Ascending aorta (tissue), 2 donors: ENCODE measurements at regions not wholly inside any gene's neighbourhood (a gene's known extent, or its start where the extent isn't known, plus 50 kb on each side); places are given as distances from the start of the nearest gene placed in this dataset.
A peak's percentile ranks its signal among the peaks of the same experiment; 100 is the strongest.

ENCODE experiments used
- DNase-seq, 2 donors: peaks; one replicate each; pipeline ENCODE4 v3.0.0-alpha.2; 2019; ENCODE audit warnings: low spot score in 2 of 2
- H3K27ac ChIP-seq, 2 donors: fragments of 200-600 bp; sonication (generic); one replicate each; pipeline ENCODE4 v1.5.1; 2016 to 2017; ENCODE audit warnings: mild to moderate bottlenecking in 1 of 2
- H3K27me3 ChIP-seq: fragments of 200-600 bp; sonication (generic); one replicate; pipeline ENCODE4 v1.5.1; 2017
- H3K36me3 ChIP-seq, 2 donors: fragments of 200-600 bp; sonication (generic); one replicate each; pipeline ENCODE4 v1.5.1; 2016
- H3K4me1 ChIP-seq, 2 donors: fragments of 200-600 bp; sonication (generic); one replicate each; pipeline ENCODE4 v1.5.1; 2016 to 2017; ENCODE audit warnings: mild to moderate bottlenecking in 1 of 2
- H3K4me3 ChIP-seq, 2 donors: fragments of 200-600 bp; sonication (generic); one replicate each; pipeline ENCODE4 v1.5.1; 2016 to 2017; ENCODE audit warnings: mild to moderate bottlenecking in 1 of 2
- H3K9me3 ChIP-seq, 2 donors: fragments of 200-600 bp; sonication (generic); one replicate each; pipeline ENCODE4 v1.5.1; 2016
- CTCF ChIP-seq, 3 experiments: fragments of 200-600 bp in 2 of 3; fragments of 450-650 bp in 1 of 3; sonication (generic) in 2 of 3; IDR thresholded peaks; one replicate each; pipeline ENCODE4 v1.5.1; 2016 to 2019; ENCODE audit warnings: antibody characterized with exemption in 3 of 3, mild to moderate bottlenecking in 1 of 3, moderate library complexity in 1 of 3
- intact Hi-C: fragments of 100-400 bp; cut with DNase I; formaldehyde crosslinking; loops from one replicate; pipeline ENCODE4 v1.15.1; 2023

- no peak overlapping the region for H3K4me3 ChIP-seq
- intact Hi-C loops, result no loop called here
- no peak for TF ChIP-seq CTCF (IDR thresholded peaks at IDR 0.05)
- no peaks in the 10 kb centered on the region for H3K36me3 ChIP-seq
- no peaks in the 10 kb centered on the region for H3K9me3 ChIP-seq
- no peak for DNase-seq
- no peak overlapping the region for H3K27ac ChIP-seq
- no peaks in the 10 kb centered on the region for H3K4me1 ChIP-seq
- no peaks in the 10 kb centered on the region for H3K27me3 ChIP-seq
These were observed 127.0 kb upstream of the PMFBP1 start for GRCh38 chr16:72298961-72299360.

- no peaks in the 10 kb centered on the region for H3K36me3 ChIP-seq
- DNase-seq, result no peak
- H3K27ac ChIP-seq, result no peak overlapping the region
- H3K27me3 ChIP-seq, result no peaks in the 10 kb centered on the region
- intact Hi-C loops, result no loop called here
- no peaks in the 10 kb centered on the region for H3K9me3 ChIP-seq
- no peak overlapping the region for H3K4me3 ChIP-seq
- no peak for TF ChIP-seq CTCF (IDR thresholded peaks at IDR 0.05)
- H3K4me1 ChIP-seq, result peaks cover 0 to 10% of the 10 kb centered on the region in 2 donors
These were observed 124.0 kb upstream of the PMFBP1 start for GRCh38 chr16:72295914-72296313.

- Histone ChIP-seq H3K27me3 (no peaks in the 10 kb centered on the region), H3K27ac (peak overlapping the region; percentile 71 to 72), H3K4me3 (no peak overlapping the region), H3K36me3 (no peaks in the 10 kb centered on the region), H3K9me3 (no peaks in the 10 kb centered on the region), H3K4me1 (peaks cover 0 to 13% of the 10 kb centered on the region in 2 donors)
- no peak for TF ChIP-seq CTCF (IDR thresholded peaks at IDR 0.05)
- intact Hi-C loops, result no loop called here
- no peak for DNase-seq
These were observed 119.6 kb upstream of the PMFBP1 start for GRCh38 chr16:72291531-72291981.

- H3K27me3 ChIP-seq, result no peaks in the 10 kb centered on the region
- no peak overlapping the region for H3K4me3 ChIP-seq
- no peaks in the 10 kb centered on the region for H3K9me3 ChIP-seq
- DNase-seq, result no peak
- H3K4me1 ChIP-seq, result peaks cover 0 to 13% of the 10 kb centered on the region in 2 donors
- no peak for TF ChIP-seq CTCF (IDR thresholded peaks at IDR 0.05)
- intact Hi-C loops, result no loop called here
- no peaks in the 10 kb centered on the region for H3K36me3 ChIP-seq
- peak overlapping the region; percentile 43 to 71 for H3K27ac ChIP-seq
These were observed 119.2 kb upstream of the PMFBP1 start for GRCh38 chr16:72291121-72291520.

- no peak overlapping the region for H3K27ac ChIP-seq
- H3K36me3 ChIP-seq, result no peaks in the 10 kb centered on the region
- H3K27me3 ChIP-seq, result no peaks in the 10 kb centered on the region
- H3K9me3 ChIP-seq, result no peaks in the 10 kb centered on the region
- TF ChIP-seq CTCF (IDR thresholded peaks at IDR 0.05), result no peak
- intact Hi-C loops, result no loop called here
- no peak overlapping the region for H3K4me3 ChIP-seq
- peaks cover 0 to 13% of the 10 kb centered on the region in 2 donors for H3K4me1 ChIP-seq
- no peak for DNase-seq
These were observed 115.7 kb upstream of the PMFBP1 start for GRCh38 chr16:72287649-72288048.
